GM23338 (cell line): ENCODE measurements at regions not wholly inside any gene's neighbourhood (a gene's known extent, or its start where the extent isn't known, plus 50 kb on each side); places are given as distances from the start of the nearest gene placed in this dataset.

Experiments used
- ATAC-seq: fragments of 200-7000 bp; cut with Tn5 transposase; 3 replicates; pipeline ENCODE4 v1.9.1; 2020
- DNase-seq: peaks from one replicate; pipeline ENCODE4 v3.0.0-alpha.2; 2015; ENCODE audit warnings: low spot score
- H2AFZ ChIP-seq: fragments of 200-600 bp; sonication (generic); 2 replicates; pipeline ENCODE4 v1.8.0; 2016; ENCODE audit warnings: antibody characterized with exemption, mild to moderate bottlenecking, moderate library complexity
- H3F3A ChIP-seq: fragments of 200-600 bp; sonication (generic); replicated peaks from 2 replicates; pipeline ENCODE4 v1.8.0; 2017; ENCODE audit warnings: antibody characterized with exemption, mixed run types, low read depth
- H3K27ac ChIP-seq: fragments of 200-600 bp; sonication (generic); 2 replicates; pipeline ENCODE4 v1.6.1; 2016; ENCODE audit warnings: low read depth
- H3K27me3 ChIP-seq: fragments of 200-600 bp; sonication (generic); 2 replicates; pipeline ENCODE4 v1.8.0; 2016; ENCODE audit warnings: mild to moderate bottlenecking, mixed run types, moderate library complexity; ENCODE audit not compliant: insufficient read depth
- H3K36me3 ChIP-seq: fragments of 200-600 bp; sonication (generic); 2 replicates; pipeline ENCODE4 v1.8.0; 2016; ENCODE audit warnings: mild to moderate bottlenecking; ENCODE audit not compliant: insufficient read depth
- H3K4me1 ChIP-seq: fragments of 200-600 bp; sonication (generic); 2 replicates; pipeline ENCODE4 v1.8.0; 2016; ENCODE audit warnings: mild to moderate bottlenecking, moderate library complexity; ENCODE audit not compliant: insufficient read depth
- H3K4me2 ChIP-seq: fragments of 200-600 bp; sonication (generic); 2 replicates; pipeline ENCODE4 v1.7.1; 2017; ENCODE audit warnings: mixed run types
- H3K4me3 ChIP-seq: fragments of 200-600 bp; sonication (generic); 2 replicates; pipeline ENCODE4 v1.6.1; 2016; ENCODE audit warnings: mixed run types
- H3K79me2 ChIP-seq: fragments of 200-600 bp; sonication (generic); replicated peaks from 2 replicates; pipeline ENCODE4 v1.8.0; 2017; ENCODE audit warnings: mild to moderate bottlenecking; ENCODE audit not compliant: insufficient read depth
- H3K9me2 ChIP-seq: fragments of 200-600 bp; sonication (generic); 2 replicates; pipeline ENCODE4 v1.8.0; 2017; ENCODE audit not compliant: insufficient read depth
- H4K20me1 ChIP-seq: fragments of 200-600 bp; sonication (generic); replicated peaks from 2 replicates; pipeline ENCODE4 v1.8.0; 2017; ENCODE audit warnings: mild to moderate bottlenecking; ENCODE audit not compliant: insufficient read depth
- H3K27ac Mint-ChIP-seq: 2 replicates; pipeline ENCODE4 v1.8.0; 2020; ENCODE audit warnings: inconsistent platforms, mild to moderate bottlenecking, moderate library complexity, mixed read lengths
- H3K27me3 Mint-ChIP-seq: 3 replicates; pipeline ENCODE4 v1.8.0; 2022; ENCODE audit warnings: low read depth, mild to moderate bottlenecking, moderate library complexity, mixed read lengths, inconsistent platforms; ENCODE audit not compliant: insufficient read depth, poor library complexity
- H3K36me3 Mint-ChIP-seq: 3 replicates; pipeline ENCODE4 v1.8.0; 2021; ENCODE audit warnings: low read depth, mild to moderate bottlenecking, inconsistent platforms, moderate library complexity, mixed read lengths
- H3K4me1 Mint-ChIP-seq: 3 replicates; pipeline ENCODE4 v1.8.0; 2020; ENCODE audit warnings: mild to moderate bottlenecking, inconsistent platforms, mixed read lengths
- H3K4me3 Mint-ChIP-seq: 3 replicates; pipeline ENCODE4 v1.8.0; 2021; ENCODE audit warnings: moderate library complexity, mild to moderate bottlenecking, inconsistent platforms, mixed read lengths
- H3K9me3 Mint-ChIP-seq: 3 replicates; pipeline ENCODE4 v1.8.0; 2020; ENCODE audit warnings: moderate library complexity, mild to moderate bottlenecking, inconsistent platforms, mixed read lengths
- CREB1 ChIP-seq: fragments of 250-450 bp; sonication (Bioruptor Pico); IDR thresholded peaks from 2 replicates; pipeline ENCODE4 v1.5.0; 2020; ENCODE audit warnings: low read depth, mild to moderate bottlenecking, moderate library complexity
- CTCF ChIP-seq, 2 experiments: fragments of 200-600 bp in 1 of 2; sonication (generic) in 1 of 2; conservative IDR thresholded peaks; 2 replicates each; pipeline versions ENCODE4 v1.5.1 to v1.6.1; 2016 to 2017; ENCODE audit warnings: antibody characterized with exemption in 2 of 2, low read depth in 2 of 2, mild to moderate bottlenecking in 2 of 2, moderate library complexity in 1 of 2
- ETS1 ChIP-seq: IDR thresholded peaks from 2 replicates; pipeline ENCODE4 v1.6.1; 2016; ENCODE audit warnings: antibody characterized with exemption
- EZH2 ChIP-seq: fragments of 200-600 bp; sonication (generic); IDR thresholded peaks from one replicate; pipeline ENCODE4 v1.8.0; 2017; ENCODE audit warnings: antibody characterized with exemption, mild to moderate bottlenecking, low read depth; ENCODE audit not compliant: unreplicated experiment
- EZH2phosphoT487 ChIP-seq: fragments of 200-600 bp; sonication (generic); IDR thresholded peaks from one replicate; pipeline ENCODE4 v1.8.1; 2018; ENCODE audit warnings: antibody characterized with exemption; ENCODE audit not compliant: unreplicated experiment
- REST ChIP-seq: IDR thresholded peaks from one replicate; pipeline ENCODE4 v1.6.1; 2018; ENCODE audit warnings: antibody characterized with exemption; ENCODE audit not compliant: unreplicated experiment
- STAT1 ChIP-seq: IDR thresholded peaks from one replicate; pipeline ENCODE4 v1.6.1; 2016; ENCODE audit warnings: antibody characterized with exemption; ENCODE audit not compliant: unreplicated experiment
- ZNF114 ChIP-seq: fragments of 250-450 bp; sonication (Bioruptor Pico); IDR thresholded peaks from 2 replicates; pipeline ENCODE4 v1.5.0; 2020; ENCODE audit warnings: mild to moderate bottlenecking, moderate library complexity
- ZNF331 ChIP-seq: fragments of 250-450 bp; sonication (Bioruptor Pico); IDR thresholded peaks from 2 replicates; pipeline ENCODE4 v1.5.0; 2020; ENCODE audit warnings: low read depth, mild to moderate bottlenecking, moderate library complexity
- ZNF462 ChIP-seq: fragments of 250-450 bp; sonication (Bioruptor Pico); IDR thresholded peaks from 2 replicates; pipeline ENCODE4 v1.5.0; 2020; ENCODE audit warnings: mild to moderate bottlenecking, moderate library complexity

GRCh38 chr20:46799781-46800408 lies 90.4 kb downstream of the SLC2A10 start:
- TF ChIP-seq ZNF114 (CRISPR knock-in tag), result no peak
- TF ChIP-seq STAT1, result no peak
- no peak for TF ChIP-seq ZNF331 (CRISPR knock-in tag)
- TF ChIP-seq CTCF (conservative IDR thresholded peaks at IDR 0.05; ENCODE audit: low read depth in 2 of 2), result no peak
- TF ChIP-seq ETS1, result no peak
- TF ChIP-seq REST, result no peak
- no peak for TF ChIP-seq ZNF462 (CRISPR knock-in tag)
- no peak for TF ChIP-seq EZH2phosphoT487
- TF ChIP-seq CREB1 (CRISPR knock-in tag), result no peak
- no peak for TF ChIP-seq EZH2
- Mint-ChIP-seq H3K4me3 (no peak overlapping the region), H3K27me3 (no peaks in the 10 kb centered on the region), H3K36me3 (no peaks in the 10 kb centered on the region), H3K27ac (no peak overlapping the region), H3K9me3 (no peaks in the 10 kb centered on the region), H3K4me1 (peaks cover 15% of the 10 kb centered on the region; the same call in 2 of the 3 replicates)
- Histone ChIP-seq H3K27ac (no peak overlapping the region), H3K4me3 (no peak overlapping the region), H2AFZ (no peak overlapping the region), H3K4me1 (no peaks in the 10 kb centered on the region; the same call in 1 of the 2 replicates), H3K27me3 (no peaks in the 10 kb centered on the region), H3K36me3 (no peaks in the 10 kb centered on the region), H3K79me2 (no peaks in the 10 kb centered on the region), H3K9me2 (no peaks in the 10 kb centered on the region), H3K4me2 (no peak overlapping the region), H4K20me1 (no peaks in the 10 kb centered on the region), H3F3A (no peaks in the 10 kb centered on the region)
- DNase-seq (no peak), ATAC-seq (no peak)
